GM20431 (cell line): ENCODE measurements at regions not wholly inside any gene's neighbourhood (a gene's known extent, or its start where the extent isn't known, plus 50 kb on each side); places are given as distances from the start of the nearest gene placed in this dataset.
"Not testable (repeated sequence)": the region's sequence is repeated elsewhere in the genome, so short reads cannot be mapped to it uniquely, and the experiment has no call there.

Source experiments
- in situ Hi-C: fragments of 300-500 bp; cut with MseI, MboI; formaldehyde crosslinking; loops from one replicate; pipeline ENCODE4 v1.15.0; 2020; ENCODE audit warnings: low sequenced_read_pairs; ENCODE audit not compliant: unreplicated experiment

DNA sequence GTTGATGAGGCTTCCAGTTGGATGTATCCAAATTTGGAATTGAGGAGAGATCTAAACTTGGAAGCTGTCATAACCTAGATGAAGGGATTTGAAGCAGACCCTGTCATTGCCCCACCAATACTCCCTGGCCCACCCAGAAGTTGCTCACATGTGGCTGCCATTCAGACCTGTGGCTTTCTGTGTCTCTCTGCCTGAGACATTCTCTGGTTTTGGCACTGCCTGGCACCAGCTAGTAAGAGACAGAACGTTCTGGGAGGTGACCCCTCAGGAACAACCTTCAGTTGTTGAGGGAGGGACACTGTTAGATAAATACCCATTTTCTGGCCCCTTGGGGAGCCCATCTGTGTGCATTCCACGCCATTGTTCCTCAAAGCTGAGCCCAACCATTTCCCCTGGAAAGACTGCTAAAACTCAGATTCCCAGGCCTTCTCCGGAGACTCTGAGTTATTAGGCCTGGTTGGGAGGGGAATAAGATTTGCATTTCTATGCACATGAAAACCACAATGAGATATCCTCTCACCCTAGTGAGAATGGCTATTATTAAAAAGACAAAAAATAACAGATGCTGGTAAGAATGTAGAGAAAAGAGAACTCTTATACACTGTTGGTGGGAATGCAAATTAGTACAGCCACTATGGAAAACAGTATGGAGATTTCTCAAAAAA is 290.4 kb downstream of the TSHZ3 start:
- in situ Hi-C loops = no loop called here

- in situ Hi-C loops = no loop called here
Observed at GRCh38 chr19:31057476-31057875, 291.8 kb downstream of the TSHZ3 start.

- in situ Hi-C loops = no loop called here
Observed at GRCh38 chr19:31055454-31055853, 293.8 kb downstream of the TSHZ3 start.

GRCh38 chr19:31054430-31054829 is 294.8 kb downstream of the TSHZ3 start:
- in situ Hi-C loops = no loop called here

DNA sequence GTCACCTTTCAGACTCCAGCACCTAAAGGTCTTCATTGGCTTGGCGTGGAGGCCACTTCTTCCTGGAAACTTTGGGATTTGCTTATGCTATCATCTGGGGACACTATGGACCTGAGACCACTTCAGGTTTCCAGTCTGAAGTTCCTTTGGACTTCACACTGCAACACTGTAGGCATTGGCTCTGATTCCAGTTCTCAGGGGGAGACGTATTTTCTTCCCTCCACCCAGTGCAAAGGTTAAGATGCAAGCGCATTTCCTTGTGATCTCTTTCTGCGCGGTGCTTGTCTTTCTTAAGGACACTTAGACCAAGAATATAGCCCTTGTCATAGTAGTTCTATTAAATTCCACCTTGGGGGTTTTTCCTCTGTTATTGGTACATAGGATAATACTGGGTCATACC is 299.8 kb downstream of the TSHZ3 start:
- in situ Hi-C loops = no loop called here

DNA sequence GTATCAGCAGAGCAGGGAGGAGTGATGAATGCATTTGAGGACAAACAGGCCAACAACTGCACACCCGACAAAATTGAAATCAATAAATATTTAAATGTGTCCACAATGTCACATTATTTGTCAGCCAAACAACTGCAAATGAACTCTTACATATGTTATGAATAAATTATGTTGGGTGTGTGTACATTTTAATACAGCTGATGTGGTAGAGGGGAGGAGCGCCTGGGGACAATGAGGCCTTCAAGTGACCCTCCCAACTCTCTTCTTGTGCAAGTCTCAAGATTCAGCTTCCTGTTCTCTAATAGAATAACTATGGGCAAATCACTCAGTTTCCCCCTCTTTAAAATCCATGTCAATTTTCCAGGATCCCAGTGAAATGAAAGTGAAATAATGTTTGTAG is 303.2 kb downstream of the TSHZ3 start:
- in situ Hi-C loops = no loop called here

DNA sequence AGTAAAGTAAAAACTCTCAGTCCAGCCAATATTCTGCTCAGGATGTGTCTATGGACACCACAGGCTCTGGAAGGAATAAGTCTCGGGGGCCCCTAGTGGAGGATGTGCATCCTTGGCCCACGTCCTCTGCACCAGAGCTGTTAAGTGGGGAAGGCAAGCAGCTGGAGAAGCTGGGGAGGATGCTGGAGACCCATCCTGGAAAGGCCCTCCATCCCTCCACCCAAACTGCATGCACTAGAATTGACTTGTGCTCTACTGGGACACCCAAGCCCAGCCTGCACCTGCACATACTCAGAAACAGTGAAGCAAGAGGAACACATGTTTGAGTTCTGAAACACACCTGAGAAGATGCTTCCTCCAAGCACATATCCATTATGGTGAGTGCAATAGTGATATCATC is 307.8 kb downstream of the TSHZ3 start:
- in situ Hi-C loops = no loop called here

- in situ Hi-C loops = no loop called here
Observed at GRCh38 chr19:31039151-31039550, 310.1 kb downstream of the TSHZ3 start.

DNA sequence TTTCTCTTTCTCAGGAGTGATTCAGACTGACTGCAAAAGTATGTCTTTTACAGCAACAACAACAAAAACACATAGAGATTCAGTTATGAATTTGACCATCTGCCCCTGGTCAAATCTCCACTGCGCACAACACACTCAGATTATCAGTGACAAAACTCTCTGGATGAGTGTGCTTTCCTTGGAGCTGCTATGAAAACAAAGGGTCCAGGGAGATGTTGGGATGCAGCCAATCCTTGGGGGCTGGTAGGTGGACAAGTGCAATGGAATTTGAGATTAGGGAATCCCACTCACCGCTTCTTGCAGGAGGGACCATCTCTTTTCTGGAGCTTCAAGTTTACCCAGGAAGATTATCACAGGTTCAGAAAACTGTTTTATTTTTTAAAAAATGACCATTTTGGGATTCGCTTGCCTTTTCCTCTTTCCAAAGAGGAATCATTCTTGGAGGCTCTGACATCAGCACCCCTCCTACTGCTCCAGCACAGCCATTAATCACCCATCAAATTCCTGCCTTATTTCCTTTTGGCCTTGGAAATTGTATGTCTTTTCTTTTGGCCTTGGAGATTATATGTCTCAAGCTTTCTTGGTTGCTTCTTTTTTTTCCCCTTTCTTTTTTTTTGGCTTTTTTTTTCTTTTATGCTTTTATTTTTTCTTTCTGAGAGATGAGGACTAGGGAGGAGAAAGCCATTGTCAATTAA is 311.8 kb downstream of the TSHZ3 start:
- in situ Hi-C loops = no loop called here

- in situ Hi-C loops = not testable (repeated sequence)
Observed at GRCh38 chr19:31031455-31031854, 317.8 kb downstream of the TSHZ3 start.

GRCh38 chr19:31023038-31023437 is 326.2 kb downstream of the TSHZ3 start:
- in situ Hi-C loops = no loop called here

DNA sequence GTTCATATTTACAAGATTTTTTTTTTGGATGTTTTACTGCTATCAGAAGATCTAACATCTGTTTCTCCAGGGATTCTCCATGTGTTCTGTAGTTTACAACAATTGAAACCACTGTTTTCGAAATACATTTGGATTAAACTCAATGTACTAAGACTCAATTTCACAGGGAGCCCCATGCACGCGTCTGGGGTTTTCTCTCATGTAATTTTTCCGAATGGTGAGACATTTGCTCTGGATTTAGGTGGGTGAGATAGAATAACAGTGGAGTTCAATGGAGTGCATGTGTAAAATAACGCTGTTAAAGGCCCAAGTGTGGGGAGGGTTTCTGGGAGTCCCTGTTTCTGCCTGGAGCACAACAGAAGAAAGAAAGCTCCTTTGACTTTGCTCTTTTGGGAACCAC is 330.3 kb downstream of the TSHZ3 start:
- in situ Hi-C loops = no loop called here

GRCh38 chr19:31015778-31016177 is 333.5 kb downstream of the TSHZ3 start:
- in situ Hi-C loops = no loop called here

DNA sequence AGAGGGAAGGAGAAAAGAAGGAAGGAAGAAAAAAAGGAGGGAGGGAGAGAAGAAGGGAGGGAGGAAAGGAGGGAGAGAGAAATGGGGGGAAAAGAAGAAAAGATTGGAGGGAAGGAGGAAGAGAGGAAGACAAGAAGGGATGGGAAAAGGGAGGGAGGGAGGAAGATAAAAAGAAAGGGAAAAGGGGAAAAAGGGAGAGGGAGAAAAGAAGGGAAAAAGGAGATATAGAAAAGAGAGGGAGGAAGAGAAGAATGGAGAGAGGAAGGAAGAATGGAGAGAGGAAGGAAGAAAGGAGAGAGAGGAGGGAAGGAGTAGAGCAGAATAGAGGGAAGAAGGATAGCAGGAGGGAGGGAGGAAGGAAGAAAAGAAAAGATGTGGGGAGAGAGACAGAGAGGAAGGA is 334.6 kb downstream of the TSHZ3 start:
- in situ Hi-C loops = no loop called here

DNA sequence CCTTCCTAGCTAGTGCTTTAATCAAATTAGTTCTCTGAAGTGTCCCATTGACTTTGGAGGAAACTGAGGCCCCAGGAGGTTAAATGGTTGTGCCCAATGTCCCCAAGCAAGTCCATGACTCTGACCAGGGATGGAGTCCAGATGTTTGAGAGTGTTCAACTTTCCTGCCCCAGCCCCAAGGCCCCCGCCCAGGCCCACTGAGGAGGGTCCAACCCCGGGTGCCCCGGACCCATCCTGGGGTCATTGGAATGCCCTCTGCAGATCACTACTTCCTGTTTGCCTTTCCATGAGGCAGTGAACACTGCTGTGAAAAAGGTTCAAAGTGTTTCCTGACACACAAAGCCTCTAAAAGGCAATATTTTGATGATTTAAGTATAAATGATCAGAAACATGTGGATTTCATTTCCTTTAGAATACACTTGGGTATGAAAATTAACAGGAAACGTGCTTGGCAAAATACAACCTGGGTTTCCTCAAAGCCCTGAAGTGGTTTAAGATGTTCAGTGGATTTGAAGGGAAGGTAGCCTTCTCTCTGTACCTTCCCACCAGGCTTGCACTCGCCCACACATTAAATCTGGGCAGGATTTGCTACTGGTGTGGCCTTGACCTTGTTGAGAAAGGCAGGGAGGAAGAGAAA is 335.7 kb downstream of the TSHZ3 start:
- in situ Hi-C loops = no loop called here

DNA sequence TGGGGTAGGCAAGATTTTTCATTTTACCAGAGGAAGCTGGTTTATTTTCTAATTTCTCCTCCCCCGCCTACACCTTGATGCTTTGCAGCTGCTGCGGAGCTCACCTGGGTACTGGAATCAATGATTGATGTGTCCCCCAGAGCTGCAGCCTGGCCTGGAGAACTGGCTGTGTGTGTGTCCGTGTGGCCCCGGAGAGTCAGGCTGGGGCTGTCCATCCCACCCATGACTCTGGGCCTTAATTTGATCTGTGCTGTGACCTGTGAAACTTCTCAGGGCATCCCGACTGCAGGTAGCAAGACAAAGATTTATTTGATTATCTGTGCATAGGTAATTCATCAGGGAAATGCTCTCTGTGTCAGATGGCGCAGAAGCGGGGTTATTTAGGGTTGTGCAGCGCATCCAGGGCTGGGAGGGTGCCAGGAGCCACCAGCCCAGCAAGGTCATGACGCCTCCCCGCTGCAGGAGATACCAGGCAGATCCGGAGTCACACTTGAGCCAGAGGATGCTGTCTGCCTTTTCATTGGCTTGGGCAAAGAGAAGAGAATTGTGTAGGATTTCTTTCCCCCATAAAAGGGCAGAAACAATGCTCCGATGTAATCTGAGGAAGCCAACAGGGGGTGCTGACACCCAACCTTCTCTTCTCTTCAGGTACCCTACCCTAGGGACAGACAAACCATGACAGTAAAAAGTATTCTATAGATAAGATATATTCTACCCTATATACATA is 346.6 kb downstream of the TSHZ3 start:
- in situ Hi-C loops = no loop called here

DNA sequence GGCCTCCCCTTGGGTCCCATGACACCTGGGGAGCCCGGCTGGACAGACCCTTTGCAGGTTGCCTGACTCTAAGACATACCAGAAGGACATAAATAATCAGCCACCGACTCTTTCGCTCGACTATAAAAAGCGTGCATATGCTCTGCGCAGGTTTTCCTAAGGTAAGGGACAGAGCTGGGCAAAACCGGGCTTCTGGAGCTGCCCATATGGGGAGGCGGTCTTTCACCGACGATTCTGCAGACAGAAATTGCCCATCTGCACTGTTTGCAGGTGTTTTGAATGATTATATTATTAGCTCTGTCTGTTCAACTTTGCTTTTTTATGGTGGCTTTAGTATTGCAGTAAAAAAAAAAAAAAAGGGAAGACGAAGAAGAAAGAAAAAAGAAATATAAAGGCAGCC is 347.2 kb downstream of the TSHZ3 start:
- in situ Hi-C loops = no loop called here

DNA sequence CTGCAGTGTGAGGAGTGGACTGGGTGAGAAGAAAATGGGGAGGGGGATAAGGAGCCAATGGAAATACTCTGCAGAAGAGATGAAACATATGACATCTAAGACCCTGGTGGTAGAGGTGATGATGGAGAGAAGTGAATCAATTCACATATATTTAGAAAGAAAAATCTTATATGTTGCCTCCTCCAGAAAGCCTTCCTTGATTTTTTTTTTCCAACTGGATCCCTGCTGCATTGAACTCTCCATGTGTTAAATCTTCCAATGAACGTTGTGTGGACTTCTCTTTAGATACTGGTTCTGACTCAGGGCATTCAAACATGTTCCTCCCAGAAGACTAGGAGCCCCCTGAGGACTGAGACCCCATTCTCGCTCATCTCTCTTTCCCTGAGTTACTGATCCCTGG is 348.3 kb downstream of the TSHZ3 start:
- in situ Hi-C loops = no loop called here

- in situ Hi-C loops = no loop called here
Observed at GRCh38 chr19:30999726-31000125, 349.5 kb downstream of the TSHZ3 start.

DNA sequence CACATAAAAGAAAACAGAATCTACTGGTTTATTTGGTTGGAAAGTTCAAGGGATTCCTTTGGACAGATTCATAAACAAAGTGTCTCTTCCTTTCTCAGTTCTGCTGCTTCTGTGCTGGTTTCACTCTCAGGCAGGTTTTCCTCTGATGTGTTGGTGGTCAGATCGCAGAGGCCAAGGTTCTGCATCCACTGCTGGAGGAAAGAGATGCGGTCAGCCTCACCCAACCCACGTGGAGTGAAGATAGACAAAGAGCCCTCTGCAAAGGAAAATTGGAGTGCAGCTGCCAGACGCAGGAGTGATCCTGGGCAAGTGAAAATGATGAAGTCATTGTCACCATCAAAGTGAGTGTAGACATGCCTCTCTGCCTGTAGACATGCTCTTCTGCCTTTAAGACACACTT is 352.0 kb downstream of the TSHZ3 start:
- in situ Hi-C loops = no loop called here

DNA sequence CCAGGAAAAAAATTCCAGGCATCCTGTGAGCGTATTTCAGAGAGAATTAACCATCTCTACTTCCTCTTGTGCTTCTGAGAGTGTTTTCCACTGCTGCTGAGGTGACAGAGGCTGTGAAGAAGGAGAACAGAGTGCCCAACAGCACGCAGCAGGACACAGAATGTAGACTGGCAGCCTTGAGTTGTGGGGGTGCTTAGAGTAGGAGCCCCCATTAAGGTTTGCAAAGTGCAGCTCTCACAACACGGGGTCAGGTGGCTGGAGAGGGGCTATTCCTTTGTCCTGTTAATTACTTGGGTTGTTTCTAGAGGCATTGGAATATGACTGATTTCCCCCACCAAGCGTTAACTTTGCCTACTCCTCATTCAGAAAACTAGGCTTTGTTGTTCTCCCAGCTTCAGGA is 370.6 kb downstream of the TSHZ3 start:
- in situ Hi-C loops = no loop called here
